ENCODE measurements at regions not wholly inside any gene's neighbourhood (a gene's known extent, or its start where the extent isn't known, plus 50 kb on each side); places are given as distances from the start of the nearest gene placed in this dataset.

DNA sequence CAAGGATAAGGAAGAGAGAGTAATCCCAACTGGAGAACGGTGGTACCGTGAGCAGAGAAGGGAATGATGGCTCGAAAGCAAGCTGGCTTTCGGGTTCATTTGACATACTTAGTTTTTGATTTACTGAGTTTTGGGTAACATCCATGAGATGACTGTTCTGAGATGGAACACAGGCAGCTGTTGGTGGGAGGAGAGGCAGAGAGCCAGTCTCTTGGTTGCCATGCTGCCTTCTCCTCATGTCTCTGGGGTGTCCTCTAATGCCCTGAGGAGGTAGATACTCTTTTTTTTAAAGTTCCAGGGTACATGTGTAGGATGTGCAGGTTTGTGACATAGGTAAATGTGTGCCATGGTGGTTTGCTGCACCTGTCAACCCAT is 76.4 kb upstream of the NRP1 start:
- DNase-seq (ENCODE audit: low read depth in 1 of 2, low spot score in 2 of 2) (no peak), FAIRE-seq (no peak)
- Histone ChIP-seq H3K56ac (replicated peaks; ENCODE audit: insufficient read length, low read depth, low read length) (no peak overlapping the region), H3K14ac (ENCODE audit: insufficient read length) (no peak overlapping the region), H3K79me1 (ENCODE audit: low read depth, low read length) (no peaks in the 10 kb centered on the region), H4K20me1 (replicated peaks in 1 of 2; ENCODE audit: control insufficient read depth in 1 of 2, insufficient read depth in 2 of 2, low read length in 2 of 2) (no peaks in the 10 kb centered on the region), H3K27ac (ENCODE audit: low read depth, low read length) (no peak overlapping the region), H2BK12ac (ENCODE audit: low read depth, low read length) (no peak overlapping the region), H2BK120ac (replicated peaks; ENCODE audit: low read depth, low read length) (no peak overlapping the region), H2AFZ (ENCODE audit: low read length) (no peak overlapping the region), H3K4ac (replicated peaks; ENCODE audit: insufficient read length, low read depth, low read length) (no peak overlapping the region), H2AK5ac (ENCODE audit: low read depth, low read length) (no peak overlapping the region), H3K23ac (ENCODE audit: insufficient read length) (no peak overlapping the region), H3K4me2 (ENCODE audit: insufficient read depth in 1 of 2, low read depth in 2 of 2, low read length in 2 of 2) (no peak overlapping the region), H4K8ac (ENCODE audit: extremely low read depth, insufficient read depth, low read length) (no peak overlapping the region), H3K79me2 (ENCODE audit: control insufficient read depth in 1 of 2, insufficient read depth in 2 of 2, low read length in 2 of 2) (no peaks in the 10 kb centered on the region), H3K27me3 (replicated peaks in 1 of 4; ENCODE audit: control insufficient read depth in 3 of 4, extremely low read depth in 1 of 4, insufficient read depth in 3 of 4, low read length in 3 of 4) (peaks cover 0 to 1% (median 0%) of the 10 kb centered on the region in 4 experiments; a peak in 1 of 7 replicates), H3K9me3 (ENCODE audit: insufficient read depth in 2 of 2, low read depth in 1 of 2, low read length in 1 of 2) (no peaks in the 10 kb centered on the region), H4K91ac (replicated peaks; ENCODE audit: insufficient read length, low read length) (no peak overlapping the region), H3K9ac (replicated peaks in 1 of 4; ENCODE audit: extremely low read depth in 1 of 4, low read depth in 3 of 4, low read length in 3 of 4) (no peak overlapping the region), H2BK15ac (ENCODE audit: low read length) (no peak overlapping the region), H2BK20ac (ENCODE audit: low read length) (no peak overlapping the region), H4K5ac (ENCODE audit: insufficient read length, low read depth, low read length) (no peak overlapping the region), H3K4me3 (ENCODE audit: extremely low read depth in 1 of 4, insufficient read depth in 2 of 4, low read depth in 3 of 4, low read length in 4 of 4) (no peak overlapping the region), H3K18ac (ENCODE audit: extremely low read depth, low read length) (no peak overlapping the region), H2BK5ac (ENCODE audit: low read depth, low read length) (no peak overlapping the region), H3K23me2 (ENCODE audit: low read depth, low read length) (no peaks in the 10 kb centered on the region), H3K4me1 (replicated peaks in 1 of 4; ENCODE audit: control insufficient read depth in 3 of 4, insufficient read depth in 4 of 4, low read length in 3 of 4) (no peaks in the 10 kb centered on the region), H3K36me3 (ENCODE audit: control insufficient read depth in 2 of 4, insufficient read depth in 4 of 4, low read length in 3 of 4) (no peaks in the 10 kb centered on the region)
- 84% methylated on average over 4 of the region's 4 CpGs; no CpG with 5 or more reads in 1 of the 2 experiments for WGBS, 2 experiments (ENCODE audit: extremely low coverage in 1 of 2, insufficient coverage in 1 of 2, insufficient read length in 1 of 2, insufficient replicate concordance in 2 of 2, low coverage in 1 of 2, low lambda C conversion rate in 2 of 2, missing lambda C conversion rate in 1 of 2)
- ChIA-PET POLR2A (ENCODE audit: partially characterized antibody) (no interaction called here), CTCF (ENCODE audit: partially characterized antibody) (no interaction called here)
- no peak for TF ChIP-seq KDM4A (IDR thresholded peaks at IDR 0.05; ENCODE audit: low read depth, low read length, severe bottlenecking)
- TF ChIP-seq TBP (IDR thresholded peaks at IDR 0.05; ENCODE audit: low read depth, low read length): no peak
- no peak for TF ChIP-seq TCF12 (IDR thresholded peaks at IDR 0.05; ENCODE audit: low read depth, low read length)
- TF ChIP-seq EP300 (IDR thresholded peaks at IDR 0.05; ENCODE audit: borderline replicate concordance in 1 of 2, low read depth in 2 of 2, low read length in 2 of 2): no peak
- TF ChIP-seq EZH2 (IDR thresholded peaks at IDR 0.05; ENCODE audit: low read depth, low read length, severe bottlenecking): no peak
- no peak for TF ChIP-seq TAF1 (IDR thresholded peaks at IDR 0.05; ENCODE audit: low read depth, low read length)
- TF ChIP-seq CBX5 (IDR thresholded peaks at IDR 0.05; ENCODE audit: low read depth, low read length): no peak
- TF ChIP-seq YY1 (IDR thresholded peaks at IDR 0.05; ENCODE audit: low read depth, low read length): no peak

Data from H1 (cell line).